T-cell (primary cell): ENCODE measurements at regions not wholly inside any gene's neighbourhood (a gene's known extent, or its start where the extent isn't known, plus 50 kb on each side); places are given as distances from the start of the nearest gene placed in this dataset.

Experiments
- ATAC-seq, 4 experiments: fragments of 200-7000 bp in 3 of 4; fragments of 150-1000 bp in 1 of 4; cut with Tn5 transposase; replicated peaks in 1 of 4; 1 replicate in 3 of 4; 2 replicates in 1 of 4; pipeline ENCODE4 v1.10.0; 2021; ENCODE audit warnings: moderate library complexity in 3 of 4, mild to moderate bottlenecking in 2 of 4, moderate number of reproducible peaks in 1 of 4
- CTCF ChIA-PET, 2 donors: fragments of 300-600 bp; sonication (Branson Sonifier 250); formaldehyde crosslinking; loops; one replicate each; lab custom pipeline; 2022; ENCODE audit warnings: antibody characterized with exemption in 2 of 2; lab: Charles Lee
- POLR2A ChIA-PET, 2 donors: fragments of 300-600 bp; sonication (Branson Sonifier 250); formaldehyde crosslinking; loops; one replicate each; lab custom pipeline; 2022; ENCODE audit warnings: antibody characterized with exemption in 2 of 2; lab: Charles Lee
- DNase-seq, 35 experiments: peaks; one replicate each; pipeline versions ENCODE4 v3.0.0 to v3.0.0-alpha.2; 2013 to 2023
- H3K27ac ChIP-seq: one replicate; pipeline ENCODE4 v1.5.1; 2013; ENCODE audit warnings: low read length
- H3K27me3 ChIP-seq, 2 experiments: replicated peaks in 1 of 2; 1 replicate in 1 of 2; 2 replicates in 1 of 2; pipeline versions ENCODE4 v1.6.1 to v1.7.0; 2013; ENCODE audit warnings: low read length in 1 of 2, mixed read lengths in 1 of 2; ENCODE audit not compliant: control insufficient read depth in 2 of 2, insufficient read depth in 2 of 2; ENCODE audit errors: extremely low read depth in 1 of 2
- H3K36me3 ChIP-seq, 2 donors: 1 replicate in 1 of 2; 2 replicates in 1 of 2; pipeline versions ENCODE4 v1.6.1 to v1.7.0; 2013; ENCODE audit warnings: low read length in 1 of 2; ENCODE audit not compliant: control insufficient read depth in 2 of 2, insufficient read depth in 1 of 2; ENCODE audit errors: extremely low read depth in 1 of 2
- H3K4me1 ChIP-seq, 2 experiments: 1 replicate in 1 of 2; 2 replicates in 1 of 2; pipeline versions ENCODE4 v1.6.1 to v1.7.0; 2013; ENCODE audit warnings: low read length in 2 of 2, mixed read lengths in 1 of 2; ENCODE audit not compliant: insufficient read depth in 2 of 2, control insufficient read depth in 1 of 2; ENCODE audit errors: extremely low read depth in 1 of 2
- H3K4me3 ChIP-seq, 2 donors: 1 replicate in 1 of 2; 2 replicates in 1 of 2; pipeline versions ENCODE4 v1.5.1 to v1.7.0; 2013; ENCODE audit warnings: mild to moderate bottlenecking in 2 of 2, low read length in 1 of 2, moderate library complexity in 1 of 2; ENCODE audit not compliant: control insufficient read depth in 1 of 2; ENCODE audit errors: extremely low read depth in 1 of 2
- H3K9me3 ChIP-seq: 2 replicates; pipeline ENCODE4 v1.7.0; 2013
- H3K27ac Mint-ChIP-seq, 2 donors: one replicate each; pipeline ENCODE4 v1.8.0; 2020 to 2021; ENCODE audit warnings: mild to moderate bottlenecking in 2 of 2, mixed read lengths in 2 of 2
- H3K27me3 Mint-ChIP-seq, 2 donors: one replicate each; pipeline ENCODE4 v1.8.0; 2021 to 2022; ENCODE audit warnings: mixed read lengths in 2 of 2
- H3K36me3 Mint-ChIP-seq: one replicate; pipeline ENCODE4 v1.8.0; 2021; ENCODE audit warnings: mixed read lengths
- H3K4me1 Mint-ChIP-seq, 3 donors: one replicate each; pipeline ENCODE4 v1.8.0; 2020 to 2022; ENCODE audit warnings: mixed read lengths in 3 of 3, mild to moderate bottlenecking in 1 of 3
- H3K4me3 Mint-ChIP-seq, 3 donors: one replicate each; pipeline ENCODE4 v1.8.0; 2020 to 2022; ENCODE audit warnings: mild to moderate bottlenecking in 3 of 3, mixed read lengths in 3 of 3, moderate library complexity in 3 of 3
- H3K9me3 Mint-ChIP-seq, 3 donors: one replicate each; pipeline ENCODE4 v1.8.0; 2020 to 2022; ENCODE audit warnings: mixed read lengths in 3 of 3
- WGBS: methylation state at CpG from one replicate; pipeline ENCODE4 v1.1.5; 2013; ENCODE audit warnings: missing lambda C conversion rate; ENCODE audit not compliant: insufficient coverage; 5-methylcytosine and 5-hydroxymethylcytosine counted together

DNA sequence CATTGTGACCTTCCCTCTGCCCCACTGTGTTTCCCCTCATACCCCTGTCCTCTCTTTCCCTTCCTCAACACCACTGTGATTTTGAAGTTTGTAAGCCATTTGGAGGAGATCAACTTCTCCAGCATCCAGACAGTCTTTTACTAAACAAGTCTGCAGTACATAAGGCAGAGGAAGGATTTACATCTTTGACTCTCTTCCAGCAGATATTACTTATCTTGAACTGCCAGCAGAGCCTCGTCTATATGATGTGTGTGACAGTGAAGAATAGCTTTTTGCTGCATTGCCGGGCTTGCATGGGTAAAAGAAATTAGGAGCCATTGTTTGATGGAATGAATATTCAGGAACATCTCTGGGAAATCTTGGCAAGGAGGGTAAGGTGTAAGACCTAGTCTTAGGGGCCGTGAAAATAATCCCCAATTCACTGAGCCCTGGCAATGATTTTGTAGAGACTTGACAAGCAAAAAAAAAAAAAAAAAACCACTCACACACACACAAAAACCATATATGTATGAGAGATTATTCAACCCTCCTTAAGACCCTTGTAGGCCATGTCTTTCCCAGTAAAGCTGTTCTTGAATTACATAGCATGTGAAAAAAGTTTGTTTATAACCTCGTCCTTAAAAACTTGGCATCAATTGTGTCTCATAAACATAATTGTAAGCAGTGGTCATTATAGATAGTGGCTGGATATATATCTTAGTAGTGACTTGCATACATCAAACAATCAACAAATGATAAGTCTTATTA, 903.9 kb downstream of the CDH11 start:
- H3K4me1 Mint-ChIP-seq: no peaks in the 10 kb centered on the region
- WGBS: 70% methylated on average over 2 of the region's 4 CpGs
- POLR2A ChIA-PET: no interaction called here

DNA sequence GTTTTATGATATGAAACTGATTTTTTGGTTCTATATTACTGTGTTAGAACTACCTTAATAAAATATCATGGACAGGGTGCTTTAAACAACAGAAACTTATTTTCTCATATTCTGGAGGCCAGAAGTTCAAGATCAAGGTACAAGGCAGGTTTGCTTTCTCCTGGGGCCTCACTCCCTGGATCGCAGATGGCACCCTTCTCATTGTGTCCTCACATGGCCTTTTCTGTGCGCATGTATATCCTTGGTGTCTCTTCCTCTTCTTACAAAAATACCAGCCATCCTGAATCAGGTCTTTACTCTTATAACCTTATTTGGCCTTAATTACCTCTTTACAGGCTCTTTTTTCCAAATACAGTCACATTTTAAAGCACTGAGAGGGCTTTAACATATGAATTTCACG, 906.1 kb downstream of the CDH11 start:
- Mint-ChIP-seq H3K27ac (no peak overlapping the region), H3K4me1 (no peaks in the 10 kb centered on the region), H3K4me3 (no peak overlapping the region), H3K9me3 (peaks cover 10 to 42% (median 27%) of the 10 kb centered on the region in 3 donors), H3K27me3 (no peaks in the 10 kb centered on the region), H3K36me3 (no peaks in the 10 kb centered on the region)
- no peak for ATAC-seq
- DNase-seq: no peak
- Histone ChIP-seq H3K4me1 (no peaks in the 10 kb centered on the region), H3K27ac (no peak overlapping the region), H3K27me3 (no peaks in the 10 kb centered on the region), H3K36me3 (no peaks in the 10 kb centered on the region), H3K4me3 (no peak overlapping the region), H3K9me3 (no peaks in the 10 kb centered on the region)
- ChIA-PET CTCF (no interaction called here), POLR2A (no interaction called here)
- WGBS: 100% methylated on average over 2 of the region's 3 CpGs

More for the DNA sequence above, 903.9 kb downstream of the CDH11 start:
- Histone ChIP-seq H3K36me3 (no peaks in the 10 kb centered on the region), H3K9me3 (no peaks in the 10 kb centered on the region), H3K27ac (no peak overlapping the region), H3K4me1 (no peaks in the 10 kb centered on the region), H3K27me3 (no peaks in the 10 kb centered on the region), H3K4me3 (no peak overlapping the region)
- peaks cover 18 to 40% (median 34%) of the 10 kb centered on the region in 3 donors for H3K9me3 Mint-ChIP-seq
- ATAC-seq (no peak), DNase-seq (no peak)
- H3K4me3 Mint-ChIP-seq: no peak overlapping the region
- no peaks in the 10 kb centered on the region for H3K27me3 Mint-ChIP-seq
- CTCF ChIA-PET: no interaction called here
- no peaks in the 10 kb centered on the region for H3K36me3 Mint-ChIP-seq
- no peak overlapping the region for H3K27ac Mint-ChIP-seq

DNA sequence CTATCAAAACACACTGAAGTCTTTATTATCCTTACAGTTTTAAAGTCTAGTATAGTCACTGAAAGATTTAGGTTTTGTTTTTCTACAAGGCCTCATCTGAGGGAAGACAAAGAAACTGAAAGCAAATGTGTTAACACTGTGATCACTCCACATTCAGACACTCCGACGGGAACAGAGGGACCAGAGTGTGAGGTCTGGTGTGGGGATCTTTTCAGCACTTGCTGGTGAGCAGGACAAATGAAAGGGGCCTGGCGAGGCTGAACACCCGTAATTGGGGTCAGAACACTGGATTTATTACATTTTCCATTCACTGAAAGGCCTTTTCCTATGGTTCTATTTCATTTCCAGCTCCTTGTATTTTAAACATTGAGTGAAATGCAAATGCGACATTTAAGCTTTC, 910.5 kb downstream of the CDH11 start:
- H3K4me3 Mint-ChIP-seq: no peak overlapping the region
- POLR2A ChIA-PET: no interaction called here

DNA sequence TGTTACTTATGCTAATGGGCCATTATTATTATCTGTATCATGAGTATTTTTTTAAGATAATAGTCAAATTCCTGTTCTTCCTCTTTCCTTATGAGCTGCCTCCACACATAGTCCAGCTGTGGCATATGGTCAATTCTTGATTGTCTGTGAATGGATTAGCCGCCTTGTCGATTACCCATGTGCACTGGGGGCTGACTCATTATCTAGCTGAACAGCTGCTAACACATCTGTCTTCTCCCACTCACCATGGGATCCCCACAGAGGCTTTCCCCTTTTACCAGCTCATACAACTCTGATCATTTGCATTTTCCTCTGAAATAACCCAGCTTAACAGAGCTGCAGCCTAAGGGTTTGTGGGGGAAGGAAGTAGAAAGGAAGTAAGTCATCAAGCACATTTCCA, 915.0 kb downstream of the CDH11 start:
- ChIA-PET POLR2A (no interaction called here), CTCF (no interaction called here)
- no peaks in the 10 kb centered on the region for H3K27me3 Mint-ChIP-seq
- H3K4me3 Mint-ChIP-seq: no peak overlapping the region
- no CpG with 5 or more reads among the region's 2 CpGs for WGBS
- H3K27ac Mint-ChIP-seq: no peak overlapping the region
- no peaks in the 10 kb centered on the region for H3K27me3 ChIP-seq
- H3K9me3 ChIP-seq: no peaks in the 10 kb centered on the region
- DNase-seq (no peak), ATAC-seq (no peak)
- no peaks in the 10 kb centered on the region for H3K36me3 Mint-ChIP-seq
- no peaks in the 10 kb centered on the region for H3K4me1 Mint-ChIP-seq
- H3K4me3 ChIP-seq: no peak overlapping the region
- no peaks in the 10 kb centered on the region for H3K4me1 ChIP-seq
- H3K36me3 ChIP-seq: no peaks in the 10 kb centered on the region
- H3K9me3 Mint-ChIP-seq: peaks cover 28 to 30% (median 29%) of the 10 kb centered on the region in 3 donors
- no peak overlapping the region for H3K27ac ChIP-seq

More for the DNA sequence above, 910.5 kb downstream of the CDH11 start:
- Mint-ChIP-seq H3K27ac (no peak overlapping the region), H3K9me3 (peaks cover 18 to 35% (median 34%) of the 10 kb centered on the region in 3 donors), H3K36me3 (no peaks in the 10 kb centered on the region), H3K4me1 (no peaks in the 10 kb centered on the region), H3K27me3 (no peaks in the 10 kb centered on the region)
- Histone ChIP-seq H3K4me1 (no peaks in the 10 kb centered on the region), H3K9me3 (no peaks in the 10 kb centered on the region), H3K27ac (no peak overlapping the region), H3K27me3 (no peaks in the 10 kb centered on the region), H3K4me3 (no peak overlapping the region), H3K36me3 (no peaks in the 10 kb centered on the region)
- CTCF ChIA-PET: no interaction called here
- ATAC-seq (no peak), DNase-seq (no peak)
- WGBS: no CpG with 5 or more reads among the region's 5 CpGs

DNA sequence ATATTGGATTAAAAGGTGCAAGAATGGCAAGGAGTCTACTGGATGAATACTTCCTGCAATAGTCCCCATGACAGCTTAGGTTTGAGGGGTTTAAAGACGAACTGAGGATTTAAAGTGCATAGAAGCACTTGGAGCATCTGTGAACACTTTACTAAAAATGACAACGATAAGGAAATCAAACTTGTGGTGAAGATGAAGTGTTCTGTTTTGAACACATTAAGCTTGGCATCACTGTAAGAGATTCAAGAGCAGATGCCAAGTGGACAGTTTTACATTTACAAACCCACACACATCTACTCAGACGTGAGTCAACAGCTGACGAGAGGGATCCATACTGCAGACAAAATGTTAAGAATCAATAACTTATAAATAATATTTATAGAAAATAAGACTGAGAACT, 918.7 kb downstream of the CDH11 start:
- no peaks in the 10 kb centered on the region for H3K4me1 Mint-ChIP-seq
- H3K4me3 Mint-ChIP-seq: no peak overlapping the region
- DNase-seq: no peak
- no peaks in the 10 kb centered on the region for H3K36me3 ChIP-seq
- no peaks in the 10 kb centered on the region for H3K27me3 Mint-ChIP-seq
- ChIA-PET CTCF (no interaction called here), POLR2A (no interaction called here)
- H3K9me3 Mint-ChIP-seq: peaks cover 14 to 20% (median 20%) of the 10 kb centered on the region in 3 donors
- WGBS: no CpG with 5 or more reads among the region's 4 CpGs
- H3K27ac ChIP-seq: no peak overlapping the region
- no peak for ATAC-seq
- no peak overlapping the region for H3K27ac Mint-ChIP-seq
- H3K27me3 ChIP-seq: no peaks in the 10 kb centered on the region
- no peaks in the 10 kb centered on the region for H3K36me3 Mint-ChIP-seq
- no peaks in the 10 kb centered on the region for H3K4me1 ChIP-seq
- no peaks in the 10 kb centered on the region for H3K9me3 ChIP-seq
- H3K4me3 ChIP-seq: no peak overlapping the region

DNA sequence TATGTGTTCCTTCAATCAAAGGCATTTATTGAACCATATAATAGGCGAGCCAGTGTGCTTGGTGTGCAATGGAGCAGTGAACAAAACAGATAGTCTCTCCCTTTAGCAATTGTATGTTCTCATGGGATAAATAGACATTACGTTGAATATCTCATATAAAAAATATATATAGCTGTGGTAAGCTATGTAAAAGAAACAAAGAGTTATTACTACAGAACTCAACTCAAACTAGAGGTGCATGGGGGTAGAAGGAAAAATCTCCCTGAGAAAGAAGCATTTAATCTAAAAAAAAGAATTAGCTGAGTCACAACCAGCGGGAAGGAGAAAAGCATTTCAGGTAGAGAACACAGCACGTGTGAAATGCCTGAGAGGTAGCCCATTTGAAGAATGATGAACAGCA, 919.3 kb downstream of the CDH11 start:
- H3K9me3 Mint-ChIP-seq: peaks cover 14 to 20% (median 20%) of the 10 kb centered on the region in 3 donors
- no peak for DNase-seq
- no peak overlapping the region for H3K27ac Mint-ChIP-seq

More for the DNA sequence above, 919.3 kb downstream of the CDH11 start:
- Histone ChIP-seq H3K27ac (no peak overlapping the region), H3K9me3 (no peaks in the 10 kb centered on the region), H3K36me3 (no peaks in the 10 kb centered on the region), H3K27me3 (no peaks in the 10 kb centered on the region), H3K4me3 (no peak overlapping the region), H3K4me1 (no peaks in the 10 kb centered on the region)
- Mint-ChIP-seq H3K27me3 (no peaks in the 10 kb centered on the region), H3K36me3 (no peaks in the 10 kb centered on the region), H3K4me3 (no peak overlapping the region), H3K4me1 (no peaks in the 10 kb centered on the region)
- POLR2A ChIA-PET: no interaction called here
- CTCF ChIA-PET: no interaction called here
- ATAC-seq: no peak
- WGBS: 46% methylated on average over 2 of the region's 4 CpGs
